Liver (tissue), 8 donors: ENCODE measurements at regions not wholly inside any gene's neighbourhood (a gene's known extent, or its start where the extent isn't known, plus 50 kb on each side); places are given as distances from the start of the nearest gene placed in this dataset.

ENCODE experiments used
- DNase-seq: peaks from one replicate; pipeline ENCODE4 v3.0.0-alpha.2; 2017; ENCODE audit warnings: low spot score
- H3K27ac ChIP-seq, 2 donors: one replicate each; pipeline ENCODE4 v1.7.0; 2013; ENCODE audit warnings: inconsistent platforms in 2 of 2, low read length in 2 of 2, control low read depth in 1 of 2, low read depth in 1 of 2, mild to moderate bottlenecking in 1 of 2
- H3K27me3 ChIP-seq, 4 donors: one replicate each; pipeline versions ENCODE4 v1.6.1 to v1.7.0; 2013; ENCODE audit warnings: low read length in 3 of 4, inconsistent platforms in 1 of 4, mild to moderate bottlenecking in 1 of 4, moderate library complexity in 1 of 4; ENCODE audit not compliant: control insufficient read depth in 4 of 4, insufficient read depth in 4 of 4
- H3K36me3 ChIP-seq, 4 donors: one replicate each; pipeline versions ENCODE4 v1.6.1 to v1.7.0; 2013; ENCODE audit warnings: low read length in 3 of 4, mild to moderate bottlenecking in 3 of 4, low read depth in 1 of 4, moderate library complexity in 1 of 4; ENCODE audit not compliant: control insufficient read depth in 4 of 4, insufficient read depth in 3 of 4
- H3K4me1 ChIP-seq, 4 donors: one replicate each; pipeline versions ENCODE4 v1.6.1 to v1.7.0; 2013; ENCODE audit warnings: low read length in 3 of 4, mild to moderate bottlenecking in 3 of 4, moderate library complexity in 1 of 4; ENCODE audit not compliant: control insufficient read depth in 4 of 4, insufficient read depth in 4 of 4
- H3K4me3 ChIP-seq, 3 donors: one replicate each; pipeline versions ENCODE4 v1.6.1 to v1.7.0; 2013; ENCODE audit warnings: low read length in 3 of 3, control low read depth in 1 of 3, low read depth in 1 of 3, mild to moderate bottlenecking in 1 of 3
- H3K9ac ChIP-seq, 2 donors: one replicate each; pipeline ENCODE4 v1.7.0; 2013; ENCODE audit warnings: low read length in 2 of 2, mild to moderate bottlenecking in 2 of 2, moderate library complexity in 2 of 2, control low read depth in 1 of 2, low read depth in 1 of 2
- H3K9me3 ChIP-seq, 4 donors: one replicate each; pipeline versions ENCODE4 v1.6.1 to v1.7.0; 2013; ENCODE audit warnings: low read length in 3 of 4; ENCODE audit not compliant: control insufficient read depth in 4 of 4
- EGR1 ChIP-seq, 2 donors: IDR thresholded peaks; 2 replicates each; pipeline ENCODE4 v1.6.1; 2016 to 2018; ENCODE audit warnings: antibody characterized with exemption in 2 of 2, low read depth in 2 of 2
- FOXA1 ChIP-seq: IDR thresholded peaks from 2 replicates; pipeline ENCODE4 v1.6.1; 2016; ENCODE audit warnings: antibody characterized with exemption
- FOXA2 ChIP-seq: IDR thresholded peaks from 2 replicates; pipeline ENCODE4 v1.6.1; 2016; ENCODE audit warnings: antibody characterized with exemption
- GABPA ChIP-seq, 2 donors: IDR thresholded peaks in 1 of 2; conservative IDR thresholded peaks in 1 of 2; 2 replicates each; pipeline ENCODE4 v1.6.1; 2016; ENCODE audit warnings: antibody characterized with exemption in 2 of 2, mild to moderate bottlenecking in 1 of 2, moderate library complexity in 1 of 2
- HNF4A ChIP-seq, 2 donors: conservative IDR thresholded peaks; 2 replicates each; pipeline ENCODE4 v1.6.1; 2016; ENCODE audit warnings: antibody characterized with exemption in 2 of 2, mild to moderate bottlenecking in 2 of 2
- HNF4G ChIP-seq: IDR thresholded peaks from 2 replicates; pipeline ENCODE4 v1.6.1; 2016; ENCODE audit warnings: antibody characterized with exemption
- JUND ChIP-seq, 2 donors: IDR thresholded peaks; 2 replicates each; pipeline ENCODE4 v1.6.1; 2016; ENCODE audit warnings: antibody characterized with exemption in 2 of 2
- NR2F2 ChIP-seq: IDR thresholded peaks from 2 replicates; pipeline ENCODE4 v1.6.1; 2016; ENCODE audit warnings: antibody characterized with exemption
- RAD21 ChIP-seq, 2 donors: IDR thresholded peaks; 2 replicates each; pipeline ENCODE4 v1.6.1; 2016; ENCODE audit warnings: antibody characterized with exemption in 2 of 2, mild to moderate bottlenecking in 2 of 2
- RXRA ChIP-seq, 2 donors: IDR thresholded peaks; 2 replicates each; pipeline ENCODE4 v1.6.1; 2017 to 2018; ENCODE audit warnings: antibody characterized with exemption in 2 of 2, mild to moderate bottlenecking in 1 of 2
- SP1 ChIP-seq: IDR thresholded peaks from 2 replicates; pipeline ENCODE4 v1.6.1; 2018; ENCODE audit warnings: antibody characterized with exemption, mild to moderate bottlenecking
- YY1 ChIP-seq: IDR thresholded peaks from 2 replicates; pipeline ENCODE4 v1.6.1; 2016; ENCODE audit warnings: antibody characterized with exemption, mild to moderate bottlenecking
- WGBS: extraction: QIAGEN DNeasy Blood & Tissue Kit; methylation state at CpG from one replicate; pipeline ENCODE4 v1.1.7; 2013; 5-methylcytosine and 5-hydroxymethylcytosine counted together
- TF ChIP-seq, protein P1 (sequence below): IDR thresholded peaks from 2 replicates; pipeline ENCODE4 v1.6.1; 2016; ENCODE audit warnings: antibody characterized with exemption, mild to moderate bottlenecking
- TF ChIP-seq, protein P2 (sequence below): IDR thresholded peaks from 2 replicates; pipeline ENCODE4 v1.6.1; 2016; ENCODE audit warnings: antibody characterized with exemption
- TF ChIP-seq, protein P3 (sequence below): IDR thresholded peaks from 2 replicates; pipeline ENCODE4 v1.6.1; 2016; ENCODE audit warnings: antibody characterized with exemption
- TF ChIP-seq, protein P4 (sequence below): fragments of 150-350 bp; IDR thresholded peaks from 2 replicates; pipeline ENCODE4 v1.5.1; 2017; ENCODE audit warnings: improper control_type of control experiment, low read depth, low read length; ENCODE audit not compliant: missing input control
- donor health status: healthy.
- donor health status: healthy.
- donor health status: healthy.
- donor health status: healthy.
- donor health status: healthy.

DNA sequence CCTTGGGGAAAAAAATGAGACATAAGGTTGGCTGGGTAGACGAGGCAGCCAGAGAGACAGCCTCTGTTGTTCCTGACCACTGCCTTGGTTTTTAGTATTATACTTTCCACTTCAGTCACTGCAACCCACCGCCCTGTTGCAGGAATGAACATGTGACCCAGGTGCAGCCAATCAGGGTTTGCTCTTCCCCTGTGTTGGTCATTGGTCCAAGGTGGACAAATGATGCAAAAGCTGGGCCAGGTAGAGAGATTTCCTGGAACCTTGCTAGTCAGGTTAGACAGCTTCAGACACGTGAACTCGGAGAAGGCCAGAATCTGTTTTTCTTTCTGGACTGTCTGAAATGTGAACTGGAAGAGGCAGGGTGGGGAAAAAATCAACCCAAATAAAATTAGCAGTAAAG is 452.4 kb upstream of the RBFOX1 start:
- TF ChIP-seq, protein P1, sequence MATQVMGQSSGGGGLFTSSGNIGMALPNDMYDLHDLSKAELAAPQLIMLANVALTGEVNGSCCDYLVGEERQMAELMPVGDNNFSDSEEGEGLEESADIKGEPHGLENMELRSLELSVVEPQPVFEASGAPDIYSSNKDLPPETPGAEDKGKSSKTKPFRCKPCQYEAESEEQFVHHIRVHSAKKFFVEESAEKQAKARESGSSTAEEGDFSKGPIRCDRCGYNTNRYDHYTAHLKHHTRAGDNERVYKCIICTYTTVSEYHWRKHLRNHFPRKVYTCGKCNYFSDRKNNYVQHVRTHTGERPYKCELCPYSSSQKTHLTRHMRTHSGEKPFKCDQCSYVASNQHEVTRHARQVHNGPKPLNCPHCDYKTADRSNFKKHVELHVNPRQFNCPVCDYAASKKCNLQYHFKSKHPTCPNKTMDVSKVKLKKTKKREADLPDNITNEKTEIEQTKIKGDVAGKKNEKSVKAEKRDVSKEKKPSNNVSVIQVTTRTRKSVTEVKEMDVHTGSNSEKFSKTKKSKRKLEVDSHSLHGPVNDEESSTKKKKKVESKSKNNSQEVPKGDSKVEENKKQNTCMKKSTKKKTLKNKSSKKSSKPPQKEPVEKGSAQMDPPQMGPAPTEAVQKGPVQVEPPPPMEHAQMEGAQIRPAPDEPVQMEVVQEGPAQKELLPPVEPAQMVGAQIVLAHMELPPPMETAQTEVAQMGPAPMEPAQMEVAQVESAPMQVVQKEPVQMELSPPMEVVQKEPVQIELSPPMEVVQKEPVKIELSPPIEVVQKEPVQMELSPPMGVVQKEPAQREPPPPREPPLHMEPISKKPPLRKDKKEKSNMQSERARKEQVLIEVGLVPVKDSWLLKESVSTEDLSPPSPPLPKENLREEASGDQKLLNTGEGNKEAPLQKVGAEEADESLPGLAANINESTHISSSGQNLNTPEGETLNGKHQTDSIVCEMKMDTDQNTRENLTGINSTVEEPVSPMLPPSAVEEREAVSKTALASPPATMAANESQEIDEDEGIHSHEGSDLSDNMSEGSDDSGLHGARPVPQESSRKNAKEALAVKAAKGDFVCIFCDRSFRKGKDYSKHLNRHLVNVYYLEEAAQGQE: no peak
- TF ChIP-seq NR2F2 (no peak), HNF4G (no peak), JUND (IDR thresholded peaks at IDR 0.05) (no peak), SP1 (no peak), HNF4A (conservative IDR thresholded peaks at IDR 0.05) (no peak)
- Histone ChIP-seq H3K4me3 (no peak overlapping the region), H3K9ac (no peak overlapping the region), H3K27ac (no peak overlapping the region), H3K4me1 (no peaks in the 10 kb centered on the region), H3K9me3 (no peaks in the 10 kb centered on the region), H3K27me3 (no peaks in the 10 kb centered on the region), H3K36me3 (no peaks in the 10 kb centered on the region)
- 65% methylated on average over 4 of the region's 4 CpGs for WGBS
- DNase-seq: no peak

DNA sequence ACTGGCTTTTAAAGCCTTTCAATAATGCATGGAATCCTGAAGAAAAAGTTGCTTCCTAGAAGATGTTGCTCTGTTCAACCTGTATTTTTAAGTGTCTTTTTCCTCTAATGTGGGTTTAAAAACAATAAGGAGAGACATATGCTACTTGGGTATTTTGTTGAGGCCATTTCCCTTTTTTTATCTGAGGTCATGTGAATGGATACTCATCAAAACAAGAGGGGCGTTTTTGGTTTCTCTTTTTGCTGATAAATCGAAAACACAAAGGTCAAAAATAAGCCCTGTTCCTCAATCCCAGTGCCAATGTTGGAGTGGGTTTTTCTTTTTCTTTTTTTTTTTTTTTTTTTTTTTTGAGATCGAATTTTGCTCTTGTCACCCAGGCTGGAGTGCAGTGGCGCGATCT is 468.0 kb upstream of the RBFOX1 start:
- no peak for DNase-seq
- TF ChIP-seq SP1: no peak
- TF ChIP-seq NR2F2: no peak
- no peak for TF ChIP-seq FOXA2
- no peak for TF ChIP-seq HNF4A (conservative IDR thresholded peaks at IDR 0.05)
- TF ChIP-seq HNF4G: no peak
- TF ChIP-seq, protein P2, sequence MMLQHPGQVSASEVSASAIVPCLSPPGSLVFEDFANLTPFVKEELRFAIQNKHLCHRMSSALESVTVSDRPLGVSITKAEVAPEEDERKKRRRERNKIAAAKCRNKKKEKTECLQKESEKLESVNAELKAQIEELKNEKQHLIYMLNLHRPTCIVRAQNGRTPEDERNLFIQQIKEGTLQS: no peak
- Histone ChIP-seq H3K4me1 (no peaks in the 10 kb centered on the region), H3K36me3 (no peaks in the 10 kb centered on the region), H3K4me3 (no peak overlapping the region), H3K27ac (no peak overlapping the region), H3K27me3 (no peaks in the 10 kb centered on the region), H3K9ac (no peak overlapping the region), H3K9me3 (peaks cover 0 to 3% (median 1%) of the 10 kb centered on the region in 4 donors)
- WGBS: 61% methylated on average over 5 of the region's 5 CpGs

DNA sequence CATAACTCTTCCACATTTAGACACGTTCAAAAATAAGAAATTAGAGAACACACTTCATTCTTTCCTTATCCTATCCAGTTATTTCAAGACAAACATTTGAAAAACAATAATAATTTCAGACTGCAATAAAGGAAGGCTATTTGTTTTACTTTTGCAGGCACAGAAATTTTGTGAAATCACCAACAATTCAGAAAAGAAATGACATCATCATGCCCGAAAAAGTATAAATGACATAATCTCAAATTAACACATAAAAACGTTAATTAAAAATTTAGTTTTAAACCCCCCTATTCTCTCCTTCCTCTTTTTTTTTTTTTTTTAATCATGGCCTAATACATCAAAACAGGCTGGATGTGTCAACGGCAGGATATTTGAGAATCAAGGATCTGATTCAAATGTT is 468.4 kb upstream of the RBFOX1 start:
- 60% methylated on average over 4 of the region's 4 CpGs for WGBS
- no peaks in the 10 kb centered on the region for H3K27me3 ChIP-seq
- H3K4me1 ChIP-seq: no peaks in the 10 kb centered on the region
- H3K9me3 ChIP-seq: peaks cover 0 to 3% (median 1%) of the 10 kb centered on the region in 4 donors
- H3K4me3 ChIP-seq: no peak overlapping the region
- H3K36me3 ChIP-seq: no peaks in the 10 kb centered on the region
- H3K27ac ChIP-seq: no peak overlapping the region
- TF ChIP-seq JUND (IDR thresholded peaks at IDR 0.05): no peak
- TF ChIP-seq FOXA1: no peak
- no peak for TF ChIP-seq YY1
- no peak for TF ChIP-seq HNF4G
- TF ChIP-seq, protein P3, sequence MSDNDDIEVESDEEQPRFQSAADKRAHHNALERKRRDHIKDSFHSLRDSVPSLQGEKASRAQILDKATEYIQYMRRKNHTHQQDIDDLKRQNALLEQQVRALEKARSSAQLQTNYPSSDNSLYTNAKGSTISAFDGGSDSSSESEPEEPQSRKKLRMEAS: no peak
- TF ChIP-seq HNF4A (conservative IDR thresholded peaks at IDR 0.05): no peak
- no peak for TF ChIP-seq RXRA (IDR thresholded peaks at IDR 0.05)
- no peak for TF ChIP-seq NR2F2
- no peak for TF ChIP-seq RAD21 (IDR thresholded peaks at IDR 0.05)
- TF ChIP-seq GABPA (IDR thresholded peaks at IDR 0.05 in 1 of 2, conservative IDR thresholded peaks at IDR 0.05 in 1 of 2): no peak
- TF ChIP-seq, protein P2: no peak
- no peak for TF ChIP-seq SP1
- TF ChIP-seq, protein P4, sequence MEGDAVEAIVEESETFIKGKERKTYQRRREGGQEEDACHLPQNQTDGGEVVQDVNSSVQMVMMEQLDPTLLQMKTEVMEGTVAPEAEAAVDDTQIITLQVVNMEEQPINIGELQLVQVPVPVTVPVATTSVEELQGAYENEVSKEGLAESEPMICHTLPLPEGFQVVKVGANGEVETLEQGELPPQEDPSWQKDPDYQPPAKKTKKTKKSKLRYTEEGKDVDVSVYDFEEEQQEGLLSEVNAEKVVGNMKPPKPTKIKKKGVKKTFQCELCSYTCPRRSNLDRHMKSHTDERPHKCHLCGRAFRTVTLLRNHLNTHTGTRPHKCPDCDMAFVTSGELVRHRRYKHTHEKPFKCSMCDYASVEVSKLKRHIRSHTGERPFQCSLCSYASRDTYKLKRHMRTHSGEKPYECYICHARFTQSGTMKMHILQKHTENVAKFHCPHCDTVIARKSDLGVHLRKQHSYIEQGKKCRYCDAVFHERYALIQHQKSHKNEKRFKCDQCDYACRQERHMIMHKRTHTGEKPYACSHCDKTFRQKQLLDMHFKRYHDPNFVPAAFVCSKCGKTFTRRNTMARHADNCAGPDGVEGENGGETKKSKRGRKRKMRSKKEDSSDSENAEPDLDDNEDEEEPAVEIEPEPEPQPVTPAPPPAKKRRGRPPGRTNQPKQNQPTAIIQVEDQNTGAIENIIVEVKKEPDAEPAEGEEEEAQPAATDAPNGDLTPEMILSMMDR: no peak
- TF ChIP-seq, protein P1: no peak
- TF ChIP-seq FOXA2: no peak
- no peak for TF ChIP-seq EGR1 (IDR thresholded peaks at IDR 0.05; ENCODE audit: low read depth in 2 of 2)
- no peak for DNase-seq
- H3K9ac ChIP-seq: no peak overlapping the region
